Smooth muscle cell (in vitro differentiated cells): ENCODE measurements at regions not wholly inside any gene's neighbourhood (a gene's known extent, or its start where the extent isn't known, plus 50 kb on each side); places are given as distances from the start of the nearest gene placed in this dataset.

Experiments
- DNase-seq: peaks from one replicate; lab custom pipeline; 2025; ENCODE audit not compliant: unreplicated experiment; lab: John Stamatoyannopoulos, UW
- H2AFZ ChIP-seq: fragments of 200-600 bp; sonication (generic); 2 replicates; pipeline ENCODE4 v1.6.0; 2016; ENCODE audit warnings: antibody characterized with exemption, low read depth, mild to moderate bottlenecking
- H3F3A ChIP-seq: fragments of 200-600 bp; sonication (generic); 2 replicates; pipeline ENCODE4 v1.6.0; 2017; ENCODE audit warnings: antibody characterized with exemption, low read depth
- H3K27ac ChIP-seq: fragments of 200-600 bp; sonication (generic); 2 replicates; pipeline ENCODE4 v1.5.1; 2016; ENCODE audit warnings: low read depth, mild to moderate bottlenecking
- H3K27me3 ChIP-seq: fragments of 200-600 bp; sonication (generic); 2 replicates; pipeline ENCODE4 v1.6.1; 2016; ENCODE audit warnings: low read depth, mild to moderate bottlenecking
- H3K36me3 ChIP-seq: fragments of 200-600 bp; sonication (generic); 2 replicates; pipeline ENCODE4 v1.5.1; 2016; ENCODE audit warnings: low read depth
- H3K4me1 ChIP-seq: fragments of 200-600 bp; sonication (generic); 2 replicates; pipeline ENCODE4 v1.5.1; 2016; ENCODE audit warnings: low read depth
- H3K4me2 ChIP-seq: fragments of 200-600 bp; sonication (generic); 2 replicates; pipeline ENCODE4 v1.6.0; 2016; ENCODE audit warnings: mild to moderate bottlenecking
- H3K4me3 ChIP-seq: fragments of 200-600 bp; sonication (generic); 2 replicates; pipeline ENCODE4 v1.5.1; 2016; ENCODE audit warnings: mild to moderate bottlenecking
- H3K79me2 ChIP-seq: fragments of 200-600 bp; sonication (generic); 2 replicates; pipeline ENCODE4 v1.6.0; 2016; ENCODE audit warnings: low read depth, mild to moderate bottlenecking
- H3K9ac ChIP-seq: fragments of 200-600 bp; sonication (generic); 2 replicates; pipeline ENCODE4 v1.6.0; 2016; ENCODE audit warnings: low read depth
- H3K9me3 ChIP-seq: fragments of 200-600 bp; sonication (generic); replicated peaks from 2 replicates; pipeline ENCODE4 v1.5.1; 2016; ENCODE audit warnings: low read depth
- H4K20me1 ChIP-seq: fragments of 200-600 bp; sonication (generic); 2 replicates; pipeline ENCODE4 v1.6.0; 2016; ENCODE audit warnings: low read depth
- CTCF ChIP-seq: fragments of 200-600 bp; sonication (generic); IDR thresholded peaks from 2 replicates; pipeline ENCODE4 v1.5.1; 2017; ENCODE audit warnings: borderline replicate concordance, mild to moderate bottlenecking, antibody characterized with exemption; ENCODE audit not compliant: insufficient read depth, poor library complexity, severe bottlenecking
- WGBS: methylation state at CpG from one replicate; pipeline ENCODE4 v1.1.7; 2016; ENCODE audit warnings: low lambda C conversion rate; 5-methylcytosine and 5-hydroxymethylcytosine counted together

- no peak overlapping the region for H3K27ac ChIP-seq
- no peak for TF ChIP-seq CTCF
- no peak for DNase-seq
- no peaks in the 10 kb centered on the region for H3K4me1 ChIP-seq
- no peaks in the 10 kb centered on the region for H3K36me3 ChIP-seq
- H3K4me3 ChIP-seq, result no peak overlapping the region
- WGBS, result 76% methylated on average over 4 of the region's 4 CpGs
- no peaks in the 10 kb centered on the region for H3K27me3 ChIP-seq
- no peaks in the 10 kb centered on the region for H3K79me2 ChIP-seq
- H2AFZ ChIP-seq, result no peak overlapping the region
- no peak overlapping the region for H3K9ac ChIP-seq
- H3K4me2 ChIP-seq, result no peak overlapping the region
- H3F3A ChIP-seq, result peaks cover 3% of the 10 kb centered on the region
- H3K9me3 ChIP-seq, result no peaks in the 10 kb centered on the region
- H4K20me1 ChIP-seq, result no peaks in the 10 kb centered on the region
Observed at GRCh38 chr7:17009007-17009719, 127.4 kb upstream of the AGR3 start.

- Histone ChIP-seq H4K20me1 (no peaks in the 10 kb centered on the region), H3K27ac (no peak overlapping the region), H3K79me2 (no peaks in the 10 kb centered on the region), H3F3A (peaks cover 3% of the 10 kb centered on the region), H3K4me1 (peaks cover 2% of the 10 kb centered on the region), H3K27me3 (no peaks in the 10 kb centered on the region), H3K4me2 (no peak overlapping the region), H3K36me3 (no peaks in the 10 kb centered on the region), H3K4me3 (no peak overlapping the region), H2AFZ (peak overlapping the region; percentile 42), H3K9me3 (no peaks in the 10 kb centered on the region), H3K9ac (no peak overlapping the region)
- no peak for DNase-seq
- 74% methylated on average over 1 of the region's 1 CpG for WGBS
- TF ChIP-seq CTCF, result no peak
Observed at GRCh38 chr7:17009933-17010332, 128.2 kb upstream of the AGR3 start.

- Histone ChIP-seq H3K27ac (no peak overlapping the region), H3K9me3 (no peaks in the 10 kb centered on the region), H4K20me1 (no peaks in the 10 kb centered on the region), H3K4me2 (no peak overlapping the region), H3K27me3 (no peaks in the 10 kb centered on the region), H3F3A (peaks cover 3% of the 10 kb centered on the region), H3K9ac (no peak overlapping the region), H3K79me2 (no peaks in the 10 kb centered on the region), H3K4me1 (peaks cover 10% of the 10 kb centered on the region), H3K36me3 (no peaks in the 10 kb centered on the region), H3K4me3 (no peak overlapping the region), H2AFZ (no peak overlapping the region)
- no peak for DNase-seq
- 74% methylated on average over 2 of the region's 2 CpGs for WGBS
- no peak for TF ChIP-seq CTCF
Observed at GRCh38 chr7:17010637-17011300, 129.0 kb upstream of the AGR3 start.
